ENCODE measurements at regions not wholly inside any gene's neighbourhood (a gene's known extent, or its start where the extent isn't known, plus 50 kb on each side); places are given as distances from the start of the nearest gene placed in this dataset.

DNA sequence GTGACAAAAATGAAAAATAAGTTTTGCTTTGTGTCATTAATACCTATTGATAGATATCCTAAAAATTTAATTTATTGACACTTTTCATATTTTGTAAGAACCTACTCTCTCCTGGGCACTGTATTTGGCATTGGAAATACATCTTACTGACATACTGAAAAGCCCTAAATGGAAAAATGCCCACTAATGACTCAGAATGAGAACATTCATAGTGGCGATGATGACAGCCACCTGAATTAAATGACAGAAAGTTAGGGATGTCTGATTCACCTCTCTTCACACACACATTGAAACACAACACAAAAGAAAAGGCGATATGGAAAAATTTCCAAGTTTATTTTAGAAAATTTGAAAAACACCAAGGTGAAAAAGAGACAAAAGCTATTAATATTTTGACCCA lies 992.3 kb downstream of the STPG2 start:
- TF ChIP-seq, protein P1, sequence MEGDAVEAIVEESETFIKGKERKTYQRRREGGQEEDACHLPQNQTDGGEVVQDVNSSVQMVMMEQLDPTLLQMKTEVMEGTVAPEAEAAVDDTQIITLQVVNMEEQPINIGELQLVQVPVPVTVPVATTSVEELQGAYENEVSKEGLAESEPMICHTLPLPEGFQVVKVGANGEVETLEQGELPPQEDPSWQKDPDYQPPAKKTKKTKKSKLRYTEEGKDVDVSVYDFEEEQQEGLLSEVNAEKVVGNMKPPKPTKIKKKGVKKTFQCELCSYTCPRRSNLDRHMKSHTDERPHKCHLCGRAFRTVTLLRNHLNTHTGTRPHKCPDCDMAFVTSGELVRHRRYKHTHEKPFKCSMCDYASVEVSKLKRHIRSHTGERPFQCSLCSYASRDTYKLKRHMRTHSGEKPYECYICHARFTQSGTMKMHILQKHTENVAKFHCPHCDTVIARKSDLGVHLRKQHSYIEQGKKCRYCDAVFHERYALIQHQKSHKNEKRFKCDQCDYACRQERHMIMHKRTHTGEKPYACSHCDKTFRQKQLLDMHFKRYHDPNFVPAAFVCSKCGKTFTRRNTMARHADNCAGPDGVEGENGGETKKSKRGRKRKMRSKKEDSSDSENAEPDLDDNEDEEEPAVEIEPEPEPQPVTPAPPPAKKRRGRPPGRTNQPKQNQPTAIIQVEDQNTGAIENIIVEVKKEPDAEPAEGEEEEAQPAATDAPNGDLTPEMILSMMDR (conservative IDR thresholded peaks at IDR 0.05; ENCODE audit: control insufficient read depth, insufficient read depth, low read depth, low read length): no peak
- no peak overlapping the region for H3K4me3 ChIP-seq (ENCODE audit: control insufficient read depth, low read depth, low read length)
- DNase-seq (ENCODE audit: low read depth): no peak

DNA sequence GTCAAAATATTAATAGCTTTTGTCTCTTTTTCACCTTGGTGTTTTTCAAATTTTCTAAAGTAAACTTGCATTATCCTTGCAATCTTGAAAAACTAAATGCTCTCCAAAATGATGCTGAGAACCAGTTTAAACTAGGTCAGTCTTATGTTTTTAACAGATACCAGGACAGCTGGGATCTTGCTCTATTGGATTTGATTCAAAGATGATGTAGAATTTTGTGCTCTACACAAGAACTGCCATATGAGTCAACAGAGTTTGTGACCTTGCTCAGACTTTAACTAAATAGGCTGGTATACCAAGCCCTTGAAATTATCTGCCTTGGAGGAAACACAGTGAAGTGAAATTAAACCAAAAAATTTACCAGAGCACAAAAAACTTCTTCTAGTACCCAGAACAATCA lies 991.1 kb downstream of the STPG2 start:
- TF ChIP-seq, protein P1 (conservative IDR thresholded peaks at IDR 0.05; ENCODE audit: control insufficient read depth, insufficient read depth, low read depth, low read length): no peak
- DNase-seq (ENCODE audit: low read depth): no peak
- H3K4me3 ChIP-seq (ENCODE audit: control insufficient read depth, low read depth, low read length): no peak overlapping the region

DNA sequence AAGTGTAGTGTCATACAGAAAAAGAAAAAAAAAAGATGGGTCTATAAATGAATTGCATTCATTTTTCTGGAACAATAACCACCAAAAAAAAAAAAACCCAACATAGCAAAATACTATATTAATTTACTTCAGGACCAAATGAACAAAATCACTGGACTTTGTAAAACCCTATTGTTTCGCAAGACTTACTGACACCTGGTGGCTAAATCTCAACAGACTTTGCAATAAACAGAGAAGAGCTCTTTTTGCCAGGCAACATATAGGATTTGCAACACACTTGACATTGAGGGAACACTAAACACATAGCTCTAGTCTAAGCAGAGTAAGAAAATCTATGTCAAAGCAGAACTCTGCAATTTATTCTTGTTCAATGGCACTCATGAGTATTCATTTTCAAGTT lies 990.2 kb downstream of the STPG2 start:
- TF ChIP-seq, protein P1 (conservative IDR thresholded peaks at IDR 0.05; ENCODE audit: control insufficient read depth, insufficient read depth, low read depth, low read length): no peak
- H3K4me3 ChIP-seq (ENCODE audit: control insufficient read depth, low read depth, low read length): no peak overlapping the region
- no peak for DNase-seq (ENCODE audit: low read depth)

DNA sequence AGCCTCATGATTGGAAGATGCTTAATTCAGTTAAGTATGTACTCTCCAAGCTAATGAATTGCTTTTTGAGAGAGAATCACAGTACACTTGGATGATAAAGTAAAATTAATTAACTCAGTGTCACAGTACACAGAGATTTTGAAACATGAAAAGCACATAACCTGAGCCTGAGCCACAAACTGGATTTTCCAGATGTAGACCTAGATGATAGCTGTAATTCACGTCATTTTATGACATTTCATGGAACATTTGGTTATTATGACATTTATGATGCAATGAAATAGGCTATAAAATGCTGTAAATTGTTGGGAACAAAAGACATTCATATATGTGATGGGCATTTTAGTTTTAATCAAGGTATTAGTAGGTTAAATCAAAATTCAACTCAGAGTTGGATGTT lies 983.7 kb downstream of the STPG2 start:
- no peak overlapping the region for H3K4me3 ChIP-seq (ENCODE audit: control insufficient read depth, low read depth, low read length)
- DNase-seq (ENCODE audit: low read depth): no peak
- TF ChIP-seq, protein P1 (conservative IDR thresholded peaks at IDR 0.05; ENCODE audit: control insufficient read depth, insufficient read depth, low read depth, low read length): no peak

DNA sequence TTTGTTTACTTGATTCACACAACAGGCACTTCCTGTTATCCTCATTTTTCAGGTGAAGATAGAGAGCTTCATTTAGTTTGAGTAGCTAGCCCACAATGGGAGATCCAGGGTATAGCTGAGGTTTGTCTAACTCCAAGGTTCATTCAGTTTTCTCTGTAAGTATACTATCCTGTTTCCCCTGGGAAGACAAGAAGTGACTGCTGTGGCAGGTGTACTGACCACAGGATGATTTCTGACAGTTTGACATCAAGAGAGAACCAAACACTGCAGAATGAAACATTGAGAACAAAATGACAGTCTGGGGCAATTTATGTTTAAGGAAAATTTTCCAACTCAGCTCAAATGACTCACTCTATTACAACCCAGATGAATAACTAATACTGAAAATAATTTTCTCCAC lies 958.0 kb downstream of the STPG2 start:
- H3K4me3 ChIP-seq (ENCODE audit: control insufficient read depth, low read depth, low read length): no peak overlapping the region
- TF ChIP-seq, protein P1 (conservative IDR thresholded peaks at IDR 0.05; ENCODE audit: control insufficient read depth, insufficient read depth, low read depth, low read length): no peak
- no peak for DNase-seq (ENCODE audit: low read depth)

DNA sequence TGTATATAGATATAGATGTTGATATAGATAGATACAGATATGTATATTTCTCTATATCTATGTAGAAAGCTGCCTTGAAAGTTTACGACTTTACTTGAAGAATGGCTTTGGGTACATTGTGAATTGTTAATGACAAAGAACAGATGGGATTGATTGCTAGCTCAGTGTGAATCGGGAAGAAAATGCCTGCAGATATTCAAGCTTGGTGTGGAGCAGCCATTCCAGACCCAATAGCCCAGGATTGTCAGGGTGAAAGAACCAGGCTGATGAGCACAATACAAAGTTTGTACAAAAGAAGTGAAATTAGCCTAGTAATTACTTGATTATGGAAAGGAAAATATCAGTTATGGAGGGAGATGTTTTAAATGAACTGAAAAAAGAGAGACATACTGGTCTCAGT lies 946.2 kb downstream of the STPG2 start:
- TF ChIP-seq, protein P1 (conservative IDR thresholded peaks at IDR 0.05; ENCODE audit: control insufficient read depth, insufficient read depth, low read depth, low read length): no peak
- no peak overlapping the region for H3K4me3 ChIP-seq (ENCODE audit: control insufficient read depth, low read depth, low read length)
- DNase-seq (ENCODE audit: low read depth): no peak

DNA sequence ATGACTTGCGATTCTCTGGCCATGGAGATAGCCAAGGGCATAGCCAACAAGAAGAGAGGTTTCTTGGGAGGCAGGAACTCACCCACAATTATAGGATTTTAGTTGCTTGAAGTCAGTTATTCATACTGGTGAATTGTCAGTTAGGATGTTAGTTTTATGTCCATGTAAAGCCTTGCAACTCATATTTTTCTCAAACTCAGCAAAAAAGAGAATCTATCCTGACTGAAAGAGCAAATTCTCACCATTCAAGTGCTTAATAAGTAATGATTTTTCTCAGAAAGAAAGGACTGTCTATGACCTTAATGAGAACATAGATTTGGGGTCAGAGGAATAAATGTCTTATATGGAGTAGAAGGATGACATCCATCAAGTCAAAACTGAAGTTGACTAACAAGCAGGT lies 934.5 kb downstream of the STPG2 start:
- TF ChIP-seq, protein P1 (conservative IDR thresholded peaks at IDR 0.05; ENCODE audit: control insufficient read depth, insufficient read depth, low read depth, low read length): no peak
- DNase-seq (ENCODE audit: low read depth): no peak
- no peak overlapping the region for H3K4me3 ChIP-seq (ENCODE audit: control insufficient read depth, low read depth, low read length)

Measured in fibroblast of mammary gland (primary cell).